Gastroesophageal sphincter (tissue), 4 donors: ENCODE measurements at regions not wholly inside any gene's neighbourhood (a gene's known extent, or its start where the extent isn't known, plus 50 kb on each side); places are given as distances from the start of the nearest gene placed in this dataset.

Experiments
- ATAC-seq: fragments of 150-250 bp; one replicate; pipeline ENCODE4 v1.9.1; 2016; ENCODE audit warnings: mild to moderate bottlenecking, moderate library complexity
- H3K27ac ChIP-seq, 4 donors: fragments of 200-600 bp; sonication (generic) in 3 of 4; 1 replicate in 3 of 4; 2 replicates in 1 of 4; pipeline ENCODE4 v1.5.1; 2016 to 2019
- H3K27me3 ChIP-seq: fragments of 200-600 bp; sonication (generic); one replicate; pipeline ENCODE4 v1.5.1; 2019
- H3K36me3 ChIP-seq, 2 donors: fragments of 200-600 bp; sonication (generic); one replicate each; pipeline ENCODE4 v1.5.1; 2019; ENCODE audit warnings: control low read depth in 1 of 2
- H3K4me1 ChIP-seq, 3 donors: fragments of 200-600 bp; sonication (generic); 1 replicate in 2 of 3; 2 replicates in 1 of 3; pipeline ENCODE4 v1.5.1; 2016 to 2019; ENCODE audit warnings: control low read depth in 2 of 3
- H3K4me3 ChIP-seq, 2 donors: fragments of 200-600 bp; sonication (generic); one replicate each; pipeline ENCODE4 v1.5.1; 2019; ENCODE audit warnings: mild to moderate bottlenecking in 1 of 2, moderate library complexity in 1 of 2
- H3K9me3 ChIP-seq, 3 donors: fragments of 200-600 bp; sonication (generic); one replicate each; pipeline ENCODE4 v1.5.1; 2017 to 2019; ENCODE audit warnings: control low read depth in 2 of 3
- EP300 ChIP-seq: sonication (generic); formaldehyde crosslinking; IDR thresholded peaks from one replicate; pipeline ENCODE4 v1.6.1; 2017; ENCODE audit warnings: antibody characterized with exemption, mild to moderate bottlenecking
- POLR2A ChIP-seq, 2 donors: fragments of 450-650 bp; IDR thresholded peaks; one replicate each; pipeline ENCODE4 v1.6.1; 2017; ENCODE audit warnings: antibody characterized with exemption in 2 of 2, mild to moderate bottlenecking in 2 of 2, moderate library complexity in 1 of 2
- POLR2AphosphoS5 ChIP-seq: sonication (generic); formaldehyde crosslinking; IDR thresholded peaks from one replicate; pipeline ENCODE4 v1.6.1; 2017; ENCODE audit warnings: antibody characterized with exemption
- WGBS, 2 donors: methylation state at CpG; one replicate each; pipeline ENCODE4 v1.1.5; 2018; ENCODE audit warnings: low coverage in 1 of 2; 5-methylcytosine and 5-hydroxymethylcytosine counted together
- TF ChIP-seq, protein P1 (sequence below), 4 experiments: fragments of 200-600 bp in 2 of 4; fragments of 450-650 bp in 2 of 4; sonication (generic) in 1 of 4; IDR thresholded peaks; one replicate each; pipeline ENCODE4 v1.5.1; 2017 to 2019; ENCODE audit warnings: antibody characterized with exemption in 4 of 4, mild to moderate bottlenecking in 2 of 4, moderate library complexity in 2 of 4

DNA sequence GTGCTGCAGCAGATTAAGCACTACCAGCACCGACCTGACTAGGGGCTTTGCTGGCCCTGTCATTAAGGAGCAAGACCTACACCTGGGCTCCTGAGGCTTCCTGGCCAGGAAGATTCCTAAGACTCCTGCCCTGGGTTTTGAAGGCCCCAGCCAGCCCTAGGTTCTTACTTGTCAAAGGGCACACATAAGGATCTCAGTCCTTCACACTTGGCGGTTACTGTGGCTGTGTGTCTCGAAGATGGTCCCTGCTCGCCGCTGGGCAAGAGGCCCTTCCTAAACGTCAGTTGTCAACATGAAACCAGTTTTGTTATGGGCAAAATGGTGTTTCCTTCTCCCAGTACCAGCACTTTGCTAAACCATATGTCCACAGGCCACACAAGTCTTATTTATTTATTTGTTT is 470.6 kb downstream of the TOX3 start:
- H3K27ac ChIP-seq: no peak overlapping the region
- TF ChIP-seq EP300 (no peak), POLR2A (IDR thresholded peaks at IDR 0.05) (no peak), POLR2AphosphoS5 (no peak)
- TF ChIP-seq, protein P1, sequence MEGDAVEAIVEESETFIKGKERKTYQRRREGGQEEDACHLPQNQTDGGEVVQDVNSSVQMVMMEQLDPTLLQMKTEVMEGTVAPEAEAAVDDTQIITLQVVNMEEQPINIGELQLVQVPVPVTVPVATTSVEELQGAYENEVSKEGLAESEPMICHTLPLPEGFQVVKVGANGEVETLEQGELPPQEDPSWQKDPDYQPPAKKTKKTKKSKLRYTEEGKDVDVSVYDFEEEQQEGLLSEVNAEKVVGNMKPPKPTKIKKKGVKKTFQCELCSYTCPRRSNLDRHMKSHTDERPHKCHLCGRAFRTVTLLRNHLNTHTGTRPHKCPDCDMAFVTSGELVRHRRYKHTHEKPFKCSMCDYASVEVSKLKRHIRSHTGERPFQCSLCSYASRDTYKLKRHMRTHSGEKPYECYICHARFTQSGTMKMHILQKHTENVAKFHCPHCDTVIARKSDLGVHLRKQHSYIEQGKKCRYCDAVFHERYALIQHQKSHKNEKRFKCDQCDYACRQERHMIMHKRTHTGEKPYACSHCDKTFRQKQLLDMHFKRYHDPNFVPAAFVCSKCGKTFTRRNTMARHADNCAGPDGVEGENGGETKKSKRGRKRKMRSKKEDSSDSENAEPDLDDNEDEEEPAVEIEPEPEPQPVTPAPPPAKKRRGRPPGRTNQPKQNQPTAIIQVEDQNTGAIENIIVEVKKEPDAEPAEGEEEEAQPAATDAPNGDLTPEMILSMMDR (IDR thresholded peaks at IDR 0.05): no peak
- 76% methylated on average over 4 of the region's 6 CpGs; no CpG with 5 or more reads in 1 of the 2 donors for WGBS, 2 donors
- H3K27me3 ChIP-seq: no peaks in the 10 kb centered on the region
- no peaks in the 10 kb centered on the region for H3K4me1 ChIP-seq
- no peaks in the 10 kb centered on the region for H3K9me3 ChIP-seq
- H3K36me3 ChIP-seq: no peaks in the 10 kb centered on the region
- H3K4me3 ChIP-seq: no peak overlapping the region
- no peak for ATAC-seq

DNA sequence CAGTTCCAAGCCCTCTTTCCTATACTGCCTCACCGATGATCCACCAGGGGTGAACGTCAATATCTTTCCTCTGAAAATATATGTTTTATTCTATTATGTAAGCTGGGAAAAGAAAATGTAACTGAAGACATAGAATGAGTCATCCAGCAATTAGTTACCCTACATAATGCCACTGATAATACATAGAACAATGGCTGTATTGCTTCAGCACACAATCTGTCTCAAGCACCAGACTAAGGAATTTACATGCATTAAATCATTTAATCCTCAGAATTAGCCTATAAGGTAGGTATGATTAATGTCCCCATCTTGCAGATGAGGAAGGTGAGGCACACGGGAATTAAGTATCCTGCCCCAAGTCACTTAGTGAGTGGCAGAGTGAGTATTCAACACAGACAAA is 472.8 kb downstream of the TOX3 start:
- ATAC-seq: no peak
- H3K9me3 ChIP-seq: no peaks in the 10 kb centered on the region
- 78 to 92% methylated on average over 3 of the region's 3 CpGs for WGBS, 2 donors
- H3K27me3 ChIP-seq: no peaks in the 10 kb centered on the region
- H3K4me3 ChIP-seq: no peak overlapping the region
- H3K36me3 ChIP-seq: no peaks in the 10 kb centered on the region
- TF ChIP-seq, protein P1 (IDR thresholded peaks at IDR 0.05): no peak
- TF ChIP-seq POLR2A (IDR thresholded peaks at IDR 0.05) (no peak), POLR2AphosphoS5 (no peak), EP300 (no peak)
- H3K27ac ChIP-seq: no peak overlapping the region
- H3K4me1 ChIP-seq: no peaks in the 10 kb centered on the region

DNA sequence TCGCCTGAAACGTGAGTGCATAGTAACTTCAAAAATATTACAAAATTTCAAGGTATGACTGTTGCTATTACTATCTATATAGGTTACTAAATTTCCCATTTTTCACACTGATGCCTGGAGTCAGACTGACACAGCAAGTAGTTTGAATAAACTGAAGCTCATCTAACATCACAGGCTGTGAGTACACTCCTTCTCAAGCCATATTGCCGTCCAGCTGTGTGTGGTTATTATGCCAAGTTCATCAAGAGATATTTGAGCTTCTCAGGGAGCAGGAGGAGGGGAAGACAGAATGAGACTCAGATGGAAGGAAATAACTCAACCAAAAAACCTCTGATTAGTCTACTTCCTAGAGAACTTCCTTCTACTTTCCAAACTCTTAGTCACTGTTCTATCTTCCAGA is 473.9 kb downstream of the TOX3 start:
- no peak overlapping the region for H3K4me3 ChIP-seq
- H3K36me3 ChIP-seq: no peaks in the 10 kb centered on the region
- no peak for ATAC-seq
- H3K4me1 ChIP-seq: no peaks in the 10 kb centered on the region
- no peak for TF ChIP-seq POLR2AphosphoS5
- TF ChIP-seq POLR2A (IDR thresholded peaks at IDR 0.05): no peak
- TF ChIP-seq, protein P1 (IDR thresholded peaks at IDR 0.05): no peak
- TF ChIP-seq EP300: no peak
- H3K27me3 ChIP-seq: no peaks in the 10 kb centered on the region
- H3K27ac ChIP-seq: no peak overlapping the region
- WGBS, 2 donors: 39 to 42% methylated on average over 3 of the region's 3 CpGs
- no peaks in the 10 kb centered on the region for H3K9me3 ChIP-seq

GRCh38 chr16:52071101-52071500 is 475.8 kb downstream of the TOX3 start:
- 63 to 82% methylated on average over 1 to 4 of the region's 4 CpGs for WGBS, 2 donors
- no peaks in the 10 kb centered on the region for H3K36me3 ChIP-seq
- H3K9me3 ChIP-seq: no peaks in the 10 kb centered on the region
- H3K4me3 ChIP-seq: no peak overlapping the region
- H3K27ac ChIP-seq: no peak overlapping the region
- no peaks in the 10 kb centered on the region for H3K4me1 ChIP-seq
- ATAC-seq: no peak
- TF ChIP-seq POLR2A (IDR thresholded peaks at IDR 0.05): no peak
- TF ChIP-seq, protein P1 (IDR thresholded peaks at IDR 0.05): no peak
- TF ChIP-seq EP300: no peak
- TF ChIP-seq POLR2AphosphoS5: no peak
- no peaks in the 10 kb centered on the region for H3K27me3 ChIP-seq

GRCh38 chr16:52070341-52071057 is 476.4 kb downstream of the TOX3 start:
- H3K4me3 ChIP-seq: no peak overlapping the region
- no peaks in the 10 kb centered on the region for H3K36me3 ChIP-seq
- no peaks in the 10 kb centered on the region for H3K4me1 ChIP-seq
- WGBS, 2 donors: 82 to 91% methylated on average over 2 of the region's 2 CpGs
- TF ChIP-seq POLR2AphosphoS5: no peak
- no peak for TF ChIP-seq EP300
- TF ChIP-seq, protein P1 (IDR thresholded peaks at IDR 0.05): no peak
- TF ChIP-seq POLR2A (IDR thresholded peaks at IDR 0.05): no peak
- no peaks in the 10 kb centered on the region for H3K9me3 ChIP-seq
- H3K27me3 ChIP-seq: no peaks in the 10 kb centered on the region
- no peak for ATAC-seq
- no peak overlapping the region for H3K27ac ChIP-seq
